AG08396 (cell line): ENCODE measurements at regions not wholly inside any gene's neighbourhood (a gene's known extent, or its start where the extent isn't known, plus 50 kb on each side); places are given as distances from the start of the nearest gene placed in this dataset.

Source experiments
- DNase-seq: peaks from one replicate; pipeline ENCODE4 v3.0.0; 2012; ENCODE audit warnings: low spot score, mixed read lengths

DNA sequence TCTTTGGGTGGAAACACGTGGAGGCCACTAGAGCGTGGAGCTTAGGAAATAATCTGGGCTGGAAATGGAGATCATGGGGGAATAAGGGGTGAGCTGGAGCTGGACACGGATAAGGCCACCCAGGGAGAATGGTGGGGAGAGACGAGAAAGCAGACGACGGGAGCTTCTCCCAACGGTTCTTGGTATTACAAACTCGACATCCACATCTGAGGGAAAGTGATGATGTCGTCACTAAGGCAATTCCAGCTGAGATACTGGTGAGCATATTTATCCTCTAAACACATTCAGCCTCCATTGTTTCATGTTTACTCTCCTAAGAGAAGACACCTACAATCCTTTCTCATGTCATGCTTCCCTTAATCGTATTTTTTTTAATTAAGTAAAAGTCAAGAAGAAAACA lies 50.2 kb upstream of the SNX9 start:
- DNase-seq: no peak
